Endothelial cell (in vitro differentiated cells): ENCODE measurements at regions not wholly inside any gene's neighbourhood (a gene's known extent, or its start where the extent isn't known, plus 50 kb on each side); places are given as distances from the start of the nearest gene placed in this dataset.

ENCODE experiments used
- DNase-seq: peaks from one replicate; pipeline ENCODE4 v3.0.0; 2021; ENCODE audit warnings: low spot score
- H3K27ac Mint-ChIP-seq: one replicate; pipeline ENCODE4 v1.8.0; 2021; ENCODE audit warnings: mixed read lengths, inconsistent platforms; ENCODE audit not compliant: unreplicated experiment
- H3K27me3 Mint-ChIP-seq: one replicate; pipeline ENCODE4 v1.8.0; 2021; ENCODE audit warnings: mild to moderate bottlenecking, moderate library complexity, mixed read lengths, inconsistent platforms; ENCODE audit not compliant: unreplicated experiment
- H3K36me3 Mint-ChIP-seq: one replicate; pipeline ENCODE4 v1.8.0; 2021; ENCODE audit warnings: mild to moderate bottlenecking, low read depth, mixed read lengths, inconsistent platforms; ENCODE audit not compliant: unreplicated experiment
- H3K4me1 Mint-ChIP-seq: one replicate; pipeline ENCODE4 v1.8.0; 2021; ENCODE audit warnings: mild to moderate bottlenecking, mixed read lengths, inconsistent platforms; ENCODE audit not compliant: unreplicated experiment
- H3K4me3 Mint-ChIP-seq: one replicate; pipeline ENCODE4 v1.8.0; 2021; ENCODE audit warnings: mild to moderate bottlenecking, mixed read lengths, inconsistent platforms; ENCODE audit not compliant: unreplicated experiment
- H3K9me3 Mint-ChIP-seq: one replicate; pipeline ENCODE4 v1.8.0; 2021; ENCODE audit warnings: mixed read lengths, inconsistent platforms; ENCODE audit not compliant: unreplicated experiment
- CTCF ChIP-seq: fragments of 200-600 bp; sonication (generic); IDR thresholded peaks from one replicate; pipeline ENCODE4 v1.5.0; 2021; ENCODE audit warnings: antibody characterized with exemption; ENCODE audit not compliant: unreplicated experiment

DNA sequence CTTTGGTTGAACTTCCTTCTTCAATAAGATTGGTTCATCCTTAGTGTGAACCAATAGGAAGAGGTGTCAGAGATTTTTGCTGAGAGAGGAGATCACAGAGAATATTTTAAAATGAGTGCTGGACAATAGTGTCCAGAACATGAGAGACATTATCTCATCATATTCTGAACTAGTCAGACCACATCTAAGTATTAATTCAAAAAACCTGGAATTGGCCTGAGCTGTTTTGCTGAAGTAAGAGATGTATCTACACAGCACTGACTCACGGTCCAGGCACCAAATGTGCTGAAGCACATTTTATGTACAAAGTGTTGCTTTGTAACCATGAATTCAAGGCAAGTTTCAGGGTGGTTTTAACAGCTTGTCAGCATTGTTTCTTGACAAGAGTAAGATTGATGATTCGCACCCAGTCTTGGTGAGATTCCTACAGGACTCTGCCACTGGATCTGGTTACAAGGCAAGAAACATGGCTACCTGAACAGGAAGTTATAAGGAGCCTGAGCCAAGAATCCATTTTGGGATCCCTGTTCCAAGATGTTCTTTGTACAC, 178.2 kb upstream of the HEY2 start:
- Mint-ChIP-seq H3K27ac (no peak overlapping the region), H3K27me3 (no peaks in the 10 kb centered on the region), H3K9me3 (no peaks in the 10 kb centered on the region), H3K4me3 (no peak overlapping the region), H3K36me3 (no peaks in the 10 kb centered on the region), H3K4me1 (no peaks in the 10 kb centered on the region)
- no peak for TF ChIP-seq CTCF
- DNase-seq, result no peak

DNA sequence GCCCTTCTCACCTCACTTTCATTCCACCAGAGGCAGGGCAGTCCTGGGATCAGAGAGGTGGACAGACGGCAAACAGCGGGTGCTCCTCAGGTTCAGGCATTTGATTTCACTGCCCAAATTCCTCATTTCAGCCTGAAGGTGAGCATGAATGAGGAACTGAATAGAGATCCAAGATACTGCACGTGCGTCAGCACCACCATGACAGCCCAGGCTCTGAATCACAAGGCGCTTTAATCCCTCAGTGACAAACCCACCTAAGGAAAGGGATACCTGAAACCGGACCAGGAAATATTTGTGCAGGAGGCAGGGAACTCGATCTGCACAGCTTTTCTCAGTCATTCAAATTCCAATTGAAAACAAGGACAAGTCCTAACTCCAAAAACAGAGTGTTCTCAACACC, 174.8 kb upstream of the HEY2 start:
- Mint-ChIP-seq H3K27me3 (no peaks in the 10 kb centered on the region), H3K4me3 (no peak overlapping the region), H3K27ac (no peak overlapping the region), H3K9me3 (no peaks in the 10 kb centered on the region), H3K36me3 (no peaks in the 10 kb centered on the region), H3K4me1 (no peaks in the 10 kb centered on the region)
- TF ChIP-seq CTCF, result no peak
- DNase-seq, result no peak

DNA sequence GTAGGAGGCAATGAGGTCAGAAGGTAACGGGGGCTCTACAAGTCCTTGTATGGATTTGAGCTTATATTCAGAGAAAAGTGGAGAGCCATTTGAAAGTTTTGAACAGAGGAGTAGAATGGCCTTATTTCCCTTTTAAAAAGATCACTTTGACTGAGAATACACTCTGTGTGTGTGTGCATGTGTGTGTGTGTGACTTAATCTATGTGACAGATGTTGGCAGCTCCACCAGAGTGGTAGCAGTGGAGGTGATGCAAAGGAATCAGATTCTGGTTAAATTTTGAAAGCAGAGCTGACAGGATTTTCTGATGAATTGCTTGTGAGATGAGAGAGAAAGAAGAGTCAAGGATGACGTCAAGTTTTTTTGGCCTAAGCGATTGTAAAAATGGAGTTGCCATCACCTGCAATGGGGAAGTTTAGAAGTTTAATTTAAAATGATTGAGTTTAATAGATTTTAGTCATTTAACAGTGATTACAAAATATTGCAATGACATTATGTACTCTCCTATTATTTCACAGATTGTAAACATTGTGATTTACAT, 172.2 kb upstream of the HEY2 start:
- Mint-ChIP-seq H3K27me3 (no peaks in the 10 kb centered on the region), H3K36me3 (no peaks in the 10 kb centered on the region), H3K27ac (no peak overlapping the region), H3K4me1 (no peaks in the 10 kb centered on the region), H3K4me3 (no peak overlapping the region), H3K9me3 (no peaks in the 10 kb centered on the region)
- DNase-seq, result no peak
- TF ChIP-seq CTCF, result no peak

DNA sequence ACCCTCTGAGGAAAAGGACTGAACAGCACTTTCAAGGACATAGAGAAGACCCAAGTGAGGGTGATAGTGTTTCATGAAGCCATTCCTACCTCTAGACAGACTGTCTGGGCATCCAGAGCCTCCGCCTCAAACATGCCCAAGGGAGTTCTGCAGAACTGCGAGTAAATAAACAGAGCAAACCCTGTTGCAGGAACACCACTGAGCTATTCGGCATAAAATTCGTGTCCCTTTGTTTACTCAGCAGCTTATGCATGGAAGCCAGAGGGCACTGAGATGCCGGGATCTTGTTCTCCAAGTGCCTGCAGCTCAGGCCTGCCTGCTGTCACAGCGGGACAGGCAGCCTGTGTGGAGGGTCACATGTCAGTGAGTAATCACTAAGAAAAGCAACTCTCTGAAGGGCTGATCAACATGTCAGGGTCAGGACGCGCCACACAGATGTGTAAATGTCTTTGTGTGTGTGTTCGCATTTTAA, 164.9 kb upstream of the HEY2 start:
- H3K27me3 Mint-ChIP-seq, result no peaks in the 10 kb centered on the region
- no peaks in the 10 kb centered on the region for H3K36me3 Mint-ChIP-seq
- no peak for TF ChIP-seq CTCF
- no peak for DNase-seq
- H3K9me3 Mint-ChIP-seq, result no peaks in the 10 kb centered on the region
- no peak overlapping the region for H3K27ac Mint-ChIP-seq
- H3K4me1 Mint-ChIP-seq, result peaks cover 27% of the 10 kb centered on the region
- no peak overlapping the region for H3K4me3 Mint-ChIP-seq

GRCh38 chr6:125585470-125585869, 164.0 kb upstream of the HEY2 start:
- H3K36me3 Mint-ChIP-seq, result no peaks in the 10 kb centered on the region

More at GRCh38 chr6:125585470-125585869, 164.0 kb upstream of the HEY2 start:
- Mint-ChIP-seq H3K27ac (no peak overlapping the region), H3K4me3 (no peak overlapping the region), H3K27me3 (no peaks in the 10 kb centered on the region), H3K4me1 (peaks cover 27% of the 10 kb centered on the region), H3K9me3 (no peaks in the 10 kb centered on the region)
- DNase-seq, result no peak
- TF ChIP-seq CTCF, result no peak
